Astrocyte (in vitro differentiated cells and primary cell): ENCODE measurements at regions not wholly inside any gene's neighbourhood (a gene's known extent, or its start where the extent isn't known, plus 50 kb on each side); places are given as distances from the start of the nearest gene placed in this dataset.

ENCODE experiments used
- DNase-seq: peaks from one replicate; pipeline ENCODE4 v3.0.0-alpha.2; 2010; ENCODE audit warnings: low read depth
- FAIRE-seq: peaks from 2 replicates; lab custom pipeline; 2011; peaks lifted over from hg19 to GRCh38; lab: Jason Lieb, UNC
- H2AFZ ChIP-seq: 2 replicates; pipeline ENCODE4 v1.6.0; 2012; ENCODE audit warnings: low read depth, low read length, inconsistent platforms
- H3K27ac ChIP-seq: 2 replicates; pipeline ENCODE4 v1.5.1; 2011; ENCODE audit warnings: low read depth, low read length, inconsistent platforms
- H3K27me3 ChIP-seq: 2 replicates; pipeline ENCODE4 v1.6.0; 2011; ENCODE audit warnings: low read length, inconsistent platforms; ENCODE audit not compliant: insufficient read depth
- H3K36me3 ChIP-seq: 2 replicates; pipeline ENCODE4 v1.5.1; 2011; ENCODE audit warnings: low read length, inconsistent platforms; ENCODE audit not compliant: insufficient read depth
- H3K4me1 ChIP-seq: 2 replicates; pipeline ENCODE4 v1.5.1; 2011; ENCODE audit warnings: low read length, inconsistent platforms; ENCODE audit not compliant: insufficient read depth
- H3K4me2 ChIP-seq: 2 replicates; pipeline ENCODE4 v1.6.0; 2012; ENCODE audit warnings: low read length, inconsistent platforms
- H3K4me3 ChIP-seq: 2 replicates; pipeline ENCODE4 v1.5.1; 2011; ENCODE audit warnings: low read depth, mild to moderate bottlenecking, low read length, inconsistent platforms; ENCODE audit not compliant: insufficient read depth
- H3K79me2 ChIP-seq: 2 replicates; pipeline ENCODE4 v1.6.0; 2012; ENCODE audit warnings: mild to moderate bottlenecking, low read length, inconsistent platforms; ENCODE audit not compliant: insufficient read depth
- H3K9ac ChIP-seq: 2 replicates; pipeline ENCODE4 v1.6.0; 2012; ENCODE audit warnings: mild to moderate bottlenecking, low read length, inconsistent platforms
- H3K9me3 ChIP-seq: 2 replicates; pipeline ENCODE4 v1.5.1; 2012; ENCODE audit warnings: low read depth, mild to moderate bottlenecking, low read length, inconsistent platforms; ENCODE audit not compliant: insufficient read depth
- H4K20me1 ChIP-seq: 2 replicates; pipeline ENCODE4 v1.6.0; 2012; ENCODE audit warnings: low read length, inconsistent platforms; ENCODE audit not compliant: insufficient read depth
- H3K27ac Mint-ChIP-seq: one replicate; pipeline ENCODE4 v1.8.0; 2021; ENCODE audit warnings: mild to moderate bottlenecking, mixed read lengths; ENCODE audit not compliant: unreplicated experiment
- H3K27me3 Mint-ChIP-seq: one replicate; pipeline ENCODE4 v1.8.0; 2021; ENCODE audit warnings: low read depth, mixed read lengths; ENCODE audit not compliant: unreplicated experiment
- H3K36me3 Mint-ChIP-seq: one replicate; pipeline ENCODE4 v1.8.0; 2021; ENCODE audit warnings: low read depth, mixed read lengths; ENCODE audit not compliant: unreplicated experiment
- H3K4me1 Mint-ChIP-seq: one replicate; pipeline ENCODE4 v1.8.0; 2021; ENCODE audit warnings: low read depth, mixed read lengths; ENCODE audit not compliant: unreplicated experiment
- H3K4me3 Mint-ChIP-seq: one replicate; pipeline ENCODE4 v1.8.0; 2021; ENCODE audit warnings: mild to moderate bottlenecking, moderate library complexity, mixed read lengths; ENCODE audit not compliant: unreplicated experiment
- H3K9me3 Mint-ChIP-seq: one replicate; pipeline ENCODE4 v1.8.0; 2021; ENCODE audit warnings: mild to moderate bottlenecking, mixed read lengths; ENCODE audit not compliant: unreplicated experiment
- EZH2 ChIP-seq: IDR thresholded peaks from 2 replicates; pipeline ENCODE4 v1.6.1; 2012; ENCODE audit warnings: mild to moderate bottlenecking, low read length, inconsistent platforms; ENCODE audit not compliant: insufficient read depth
- TF ChIP-seq, protein P1 (sequence below): IDR thresholded peaks from 2 replicates; pipeline ENCODE4 v1.5.1; 2011; ENCODE audit warnings: low read depth, mild to moderate bottlenecking, inconsistent platforms, low read length, moderate library complexity; ENCODE audit not compliant: insufficient read depth

DNA sequence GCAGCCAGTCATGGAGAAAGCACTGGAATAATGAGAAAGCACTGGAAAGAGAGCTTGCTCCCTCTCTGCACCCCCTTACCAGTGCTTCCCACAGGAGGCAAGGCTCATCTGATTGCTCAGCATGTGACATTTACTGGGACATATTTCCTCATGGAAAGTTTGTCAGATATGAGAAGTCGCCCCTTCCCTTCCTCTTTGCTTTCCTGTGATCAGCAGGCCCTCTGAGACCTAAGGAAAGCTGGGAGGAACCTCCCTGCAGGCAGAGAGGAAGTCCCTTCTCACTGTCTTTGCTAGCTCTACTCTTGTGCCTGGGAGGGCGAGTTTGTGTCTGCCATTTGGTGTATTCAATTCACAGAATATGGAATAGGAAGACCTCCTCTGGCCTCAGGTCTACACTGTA, 283.8 kb downstream of the ALDH8A1 start:
- no peak for FAIRE-seq

DNA sequence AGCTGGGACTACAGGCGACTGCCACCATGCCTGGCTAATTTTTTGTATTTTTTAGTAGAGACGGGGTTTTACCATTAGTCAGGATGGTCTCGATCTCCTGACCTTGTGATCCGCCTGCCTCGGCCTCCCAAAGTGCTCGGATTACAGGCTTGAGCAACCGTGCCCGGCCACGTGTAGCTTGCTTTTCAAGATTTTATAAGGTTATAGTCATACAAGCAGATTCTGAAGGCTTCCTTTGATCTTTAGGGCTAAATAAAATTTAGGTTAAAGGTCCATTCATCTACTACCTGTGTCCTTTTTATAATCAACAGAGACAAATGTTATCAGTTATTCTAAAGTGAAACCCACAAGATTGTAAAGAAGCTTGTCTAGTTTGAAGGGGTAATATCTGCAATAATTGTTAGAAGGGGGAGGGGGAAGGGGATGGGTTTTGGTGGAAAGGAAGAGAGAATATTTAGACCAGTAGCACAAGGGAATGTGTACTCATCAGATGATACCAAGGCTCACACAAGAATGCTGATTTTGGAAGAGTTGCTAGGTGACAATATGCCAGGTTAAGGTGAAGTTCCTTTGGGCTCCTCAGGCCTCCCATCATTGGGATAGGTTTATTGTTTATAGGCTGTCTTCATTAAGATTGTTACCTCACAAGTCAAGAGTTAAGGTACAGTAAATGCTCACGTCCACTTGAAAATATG, 284.7 kb downstream of the ALDH8A1 start:
- H3K4me2 ChIP-seq = no peak overlapping the region
- H2AFZ ChIP-seq = no peak overlapping the region
- Mint-ChIP-seq H3K4me3 (no peak overlapping the region), H3K36me3 (peaks cover 2% of the 10 kb centered on the region), H3K9me3 (no peaks in the 10 kb centered on the region), H3K27me3 (no peaks in the 10 kb centered on the region), H3K27ac (no peak overlapping the region), H3K4me1 (peaks cover 7% of the 10 kb centered on the region)
- no peak overlapping the region for H3K4me3 ChIP-seq
- no peak for FAIRE-seq
- no peak for DNase-seq
- no peaks in the 10 kb centered on the region for H3K36me3 ChIP-seq
- no peaks in the 10 kb centered on the region for H3K4me1 ChIP-seq
- no peaks in the 10 kb centered on the region for H3K9me3 ChIP-seq
- no peaks in the 10 kb centered on the region for H4K20me1 ChIP-seq
- no peak overlapping the region for H3K9ac ChIP-seq
- no peaks in the 10 kb centered on the region for H3K79me2 ChIP-seq
- H3K27me3 ChIP-seq = no peaks in the 10 kb centered on the region
- no peak overlapping the region for H3K27ac ChIP-seq
- TF ChIP-seq, protein P1, sequence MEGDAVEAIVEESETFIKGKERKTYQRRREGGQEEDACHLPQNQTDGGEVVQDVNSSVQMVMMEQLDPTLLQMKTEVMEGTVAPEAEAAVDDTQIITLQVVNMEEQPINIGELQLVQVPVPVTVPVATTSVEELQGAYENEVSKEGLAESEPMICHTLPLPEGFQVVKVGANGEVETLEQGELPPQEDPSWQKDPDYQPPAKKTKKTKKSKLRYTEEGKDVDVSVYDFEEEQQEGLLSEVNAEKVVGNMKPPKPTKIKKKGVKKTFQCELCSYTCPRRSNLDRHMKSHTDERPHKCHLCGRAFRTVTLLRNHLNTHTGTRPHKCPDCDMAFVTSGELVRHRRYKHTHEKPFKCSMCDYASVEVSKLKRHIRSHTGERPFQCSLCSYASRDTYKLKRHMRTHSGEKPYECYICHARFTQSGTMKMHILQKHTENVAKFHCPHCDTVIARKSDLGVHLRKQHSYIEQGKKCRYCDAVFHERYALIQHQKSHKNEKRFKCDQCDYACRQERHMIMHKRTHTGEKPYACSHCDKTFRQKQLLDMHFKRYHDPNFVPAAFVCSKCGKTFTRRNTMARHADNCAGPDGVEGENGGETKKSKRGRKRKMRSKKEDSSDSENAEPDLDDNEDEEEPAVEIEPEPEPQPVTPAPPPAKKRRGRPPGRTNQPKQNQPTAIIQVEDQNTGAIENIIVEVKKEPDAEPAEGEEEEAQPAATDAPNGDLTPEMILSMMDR = no peak

More for the DNA sequence above, 283.8 kb downstream of the ALDH8A1 start:
- Histone ChIP-seq H2AFZ (no peak overlapping the region), H3K9ac (no peak overlapping the region), H4K20me1 (no peaks in the 10 kb centered on the region), H3K4me3 (no peak overlapping the region), H3K27ac (no peak overlapping the region), H3K36me3 (no peaks in the 10 kb centered on the region), H3K27me3 (no peaks in the 10 kb centered on the region), H3K4me2 (no peak overlapping the region), H3K9me3 (no peaks in the 10 kb centered on the region), H3K4me1 (no peaks in the 10 kb centered on the region), H3K79me2 (no peaks in the 10 kb centered on the region)
- Mint-ChIP-seq H3K36me3 (peaks cover 2% of the 10 kb centered on the region), H3K9me3 (no peaks in the 10 kb centered on the region), H3K27me3 (no peaks in the 10 kb centered on the region), H3K4me1 (peaks cover 7% of the 10 kb centered on the region), H3K27ac (no peak overlapping the region), H3K4me3 (no peak overlapping the region)
- no peak for DNase-seq
- TF ChIP-seq, protein P1 = no peak
- no peak for TF ChIP-seq EZH2

DNA sequence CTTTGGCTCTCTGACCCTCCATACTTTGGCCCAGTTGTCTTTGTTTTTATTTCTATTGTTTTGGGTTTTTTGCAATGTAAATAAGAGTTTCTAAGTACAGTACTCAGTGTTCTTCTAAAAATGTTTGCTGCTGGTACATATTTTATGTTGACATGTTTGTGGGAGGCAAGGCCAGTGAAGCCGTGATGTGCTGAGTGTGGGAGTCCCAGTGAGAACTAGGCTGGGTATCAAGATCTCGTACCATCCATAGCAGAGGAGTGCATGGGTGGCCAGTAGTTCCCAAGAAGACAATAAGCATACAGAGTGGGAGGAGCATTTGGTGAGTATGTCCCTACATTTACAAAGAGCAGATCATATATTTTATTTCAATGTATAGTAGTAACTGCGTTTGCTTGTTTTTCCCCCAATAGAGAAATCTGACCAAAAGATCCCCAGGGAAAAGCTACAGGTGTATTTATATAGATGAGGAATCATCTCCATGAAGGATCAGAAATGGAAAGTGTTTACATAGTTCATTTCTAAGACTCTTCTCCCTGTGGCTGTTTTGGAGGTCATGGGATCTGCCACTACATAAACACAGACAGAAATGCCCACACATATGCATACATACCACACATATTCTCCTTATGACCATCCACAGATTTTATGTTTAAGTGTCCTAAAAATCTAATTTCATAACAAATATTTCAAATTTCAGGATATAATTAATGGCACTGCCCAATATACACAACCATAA, 285.9 kb downstream of the ALDH8A1 start:
- no peaks in the 10 kb centered on the region for H4K20me1 ChIP-seq
- no peak overlapping the region for H3K27ac ChIP-seq
- no peak for DNase-seq
- no peak overlapping the region for H3K4me2 ChIP-seq
- H3K27me3 Mint-ChIP-seq = no peaks in the 10 kb centered on the region
- H3K4me3 Mint-ChIP-seq = no peak overlapping the region
- no peaks in the 10 kb centered on the region for H3K79me2 ChIP-seq
- H3K36me3 ChIP-seq = no peaks in the 10 kb centered on the region
- H3K36me3 Mint-ChIP-seq = peaks cover 2% of the 10 kb centered on the region
- no peak for FAIRE-seq
- TF ChIP-seq EZH2 = no peak
- TF ChIP-seq, protein P1 = no peak
- no peaks in the 10 kb centered on the region for H3K9me3 Mint-ChIP-seq
- H3K9me3 ChIP-seq = no peaks in the 10 kb centered on the region
- H2AFZ ChIP-seq = no peak overlapping the region
- peak overlapping the region; percentile 49 for H3K27ac Mint-ChIP-seq
- H3K4me3 ChIP-seq = no peak overlapping the region
- H3K27me3 ChIP-seq = no peaks in the 10 kb centered on the region
- no peaks in the 10 kb centered on the region for H3K4me1 ChIP-seq
- H3K9ac ChIP-seq = no peak overlapping the region
- H3K4me1 Mint-ChIP-seq = peaks cover 7% of the 10 kb centered on the region
